UCSD-AML1 (cell line): ENCODE measurements at regions not wholly inside any gene's neighbourhood (a gene's known extent, or its start where the extent isn't known, plus 50 kb on each side); places are given as distances from the start of the nearest gene placed in this dataset.

Experiments
- DNase-seq: peaks from one replicate; lab custom pipeline; 2025; ENCODE audit not compliant: unreplicated experiment; lab: John Stamatoyannopoulos, UW

GRCh38 chr2:64768491-64769005, 114.8 kb upstream of the SERTAD2 start:
- no peak for DNase-seq

- no peak for DNase-seq
Observed at GRCh38 chr2:64769392-64770044, 115.8 kb upstream of the SERTAD2 start.

GRCh38 chr2:64770137-64770780, 116.5 kb upstream of the SERTAD2 start:
- no peak for DNase-seq

GRCh38 chr2:64770781-64771334, 117.1 kb upstream of the SERTAD2 start:
- DNase-seq = no peak

GRCh38 chr2:64771737-64772136, 118.0 kb upstream of the SERTAD2 start:
- no peak for DNase-seq

GRCh38 chr2:64773461-64774118, 119.9 kb upstream of the SERTAD2 start:
- DNase-seq = no peak

- no peak for DNase-seq
Observed at GRCh38 chr2:64777841-64778240, 124.1 kb upstream of the SERTAD2 start.

- DNase-seq = no peak
Observed at GRCh38 chr2:64779117-64779690, 125.5 kb upstream of the SERTAD2 start.

GRCh38 chr2:64780041-64780440, 126.3 kb upstream of the SERTAD2 start:
- DNase-seq = no peak

GRCh38 chr2:64781711-64782390, 128.1 kb upstream of the SERTAD2 start:
- DNase-seq = no peak

GRCh38 chr2:64784168-64785061, 130.7 kb upstream of the SERTAD2 start:
- no peak for DNase-seq

GRCh38 chr2:64785245-64785644, 131.5 kb upstream of the SERTAD2 start:
- DNase-seq = no peak

- DNase-seq = no peak
Observed at GRCh38 chr2:64786343-64787018, 132.8 kb upstream of the SERTAD2 start.

- no peak for DNase-seq
Observed at GRCh38 chr2:64787019-64787365, 133.3 kb upstream of the SERTAD2 start.

GRCh38 chr2:64787698-64788097, 134.0 kb upstream of the SERTAD2 start:
- DNase-seq = no peak

GRCh38 chr2:64789466-64790320, 136.0 kb upstream of the SERTAD2 start:
- DNase-seq = no peak

GRCh38 chr2:64792300-64792699, 138.6 kb upstream of the SERTAD2 start:
- no peak for DNase-seq

GRCh38 chr2:64792995-64793639, 139.4 kb upstream of the SERTAD2 start:
- no peak for DNase-seq
